GM12873 (cell line): ENCODE measurements at regions not wholly inside any gene's neighbourhood (a gene's known extent, or its start where the extent isn't known, plus 50 kb on each side); places are given as distances from the start of the nearest gene placed in this dataset.

Source experiments
- CTCF ChIP-seq: IDR thresholded peaks from 2 replicates; pipeline ENCODE4 v1.5.1; 2012; ENCODE audit warnings: low read depth, mild to moderate bottlenecking, moderate library complexity, low read length, control low read depth; ENCODE audit not compliant: insufficient read depth; ENCODE audit errors: missing control alignments

- TF ChIP-seq CTCF = no peak
These were observed 92.7 kb upstream of the PARD3B start for GRCh38 chr2:204452464-204453023.

GRCh38 chr2:204453730-204454167, 91.5 kb upstream of the PARD3B start:
- no peak for TF ChIP-seq CTCF

GRCh38 chr2:204454672-204455380, 90.4 kb upstream of the PARD3B start:
- TF ChIP-seq CTCF = no peak

GRCh38 chr2:204468746-204469429, 76.4 kb upstream of the PARD3B start:
- TF ChIP-seq CTCF = no peak

- TF ChIP-seq CTCF = no peak
These were observed 75.1 kb upstream of the PARD3B start for GRCh38 chr2:204470178-204470620.

GRCh38 chr2:204470621-204471196, 74.6 kb upstream of the PARD3B start:
- TF ChIP-seq CTCF = no peak

- no peak for TF ChIP-seq CTCF
These were observed 72.9 kb upstream of the PARD3B start for GRCh38 chr2:204472375-204472774.
